ENCODE measurements at regions not wholly inside any gene's neighbourhood (a gene's known extent, or its start where the extent isn't known, plus 50 kb on each side); places are given as distances from the start of the nearest gene placed in this dataset.

DNA sequence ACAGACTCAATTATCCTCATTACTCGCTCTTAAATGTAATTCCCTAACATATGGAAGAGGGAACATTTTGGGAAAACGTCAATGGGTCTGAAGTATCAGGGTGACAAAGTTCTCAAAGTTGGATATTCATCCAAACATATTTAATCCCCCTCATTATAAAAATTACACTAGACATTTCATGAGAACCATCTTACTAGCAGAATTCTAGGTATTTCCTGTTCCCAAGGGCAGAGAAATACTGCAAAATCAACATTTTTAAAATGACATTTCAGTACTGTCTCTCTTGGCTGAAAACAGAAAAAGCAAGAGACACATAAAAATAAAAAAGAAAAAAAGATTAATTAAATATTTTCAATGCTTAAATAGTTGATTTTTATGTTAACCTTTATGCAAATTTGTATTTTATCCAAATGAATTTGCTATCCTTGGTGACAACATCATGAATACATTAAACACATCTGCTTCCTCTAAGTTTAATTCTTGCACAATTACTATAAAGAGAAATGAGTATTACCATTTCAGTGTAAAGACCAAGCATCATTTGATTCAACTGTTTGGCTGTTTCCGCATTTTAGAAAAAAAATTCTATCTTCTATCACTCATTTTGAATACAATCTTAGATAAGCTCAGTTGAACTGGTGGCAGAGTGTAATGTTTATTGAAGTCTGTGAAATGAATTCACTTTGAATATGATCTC is 114.8 kb upstream of the COL8A1 start:
- H3K27ac Mint-ChIP-seq = no peak overlapping the region

DNA sequence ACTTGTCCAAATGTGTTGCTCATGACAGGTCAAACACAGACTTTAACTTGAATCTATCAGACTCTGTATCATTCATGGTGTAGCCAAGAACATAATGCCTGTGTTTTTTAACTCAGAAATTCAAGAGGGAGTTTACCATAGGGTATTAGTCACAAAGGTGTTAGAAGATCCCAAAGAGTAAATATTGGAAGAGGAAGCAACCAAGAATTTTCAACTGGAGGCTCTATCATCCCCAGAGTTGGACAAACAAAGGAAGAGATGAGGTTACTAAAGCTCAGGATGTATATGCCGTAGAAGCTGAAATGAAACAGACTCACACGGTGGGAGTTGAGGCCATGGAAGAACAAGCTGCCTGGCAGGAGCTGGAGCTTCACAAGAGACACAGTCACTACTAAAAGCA is 116.2 kb upstream of the COL8A1 start:
- no peaks in the 10 kb centered on the region for H3K9me3 Mint-ChIP-seq
- no peak overlapping the region for H3K4me3 Mint-ChIP-seq
- ATAC-seq = no peak
- no peaks in the 10 kb centered on the region for H3K27me3 Mint-ChIP-seq
- no peaks in the 10 kb centered on the region for H3K36me3 Mint-ChIP-seq
- no peak overlapping the region for H3K27ac Mint-ChIP-seq
- no peaks in the 10 kb centered on the region for H3K4me1 Mint-ChIP-seq

More for the DNA sequence above, 114.8 kb upstream of the COL8A1 start:
- no peaks in the 10 kb centered on the region for H3K36me3 Mint-ChIP-seq
- H3K4me1 Mint-ChIP-seq = no peaks in the 10 kb centered on the region
- no peak overlapping the region for H3K4me3 Mint-ChIP-seq
- H3K27me3 Mint-ChIP-seq = no peaks in the 10 kb centered on the region
- ATAC-seq = no peak
- H3K9me3 Mint-ChIP-seq = no peaks in the 10 kb centered on the region

DNA sequence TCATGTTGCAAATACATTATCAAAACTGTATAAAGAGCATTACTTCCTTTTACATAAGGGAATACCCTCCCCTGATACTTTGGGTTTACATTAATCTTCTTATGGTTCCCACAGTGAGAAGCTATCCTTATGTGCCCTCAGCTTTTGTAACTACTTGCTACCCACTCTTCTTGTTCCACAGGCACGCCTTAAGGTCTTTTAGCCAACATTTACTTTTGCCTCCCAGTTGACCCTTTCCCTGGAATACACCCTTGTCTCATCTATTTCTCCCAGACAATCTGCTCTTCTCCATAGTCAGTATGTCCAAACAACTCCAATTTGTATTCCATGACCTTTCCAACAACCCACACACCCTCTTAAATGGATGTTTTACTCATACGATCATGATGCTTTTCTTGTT is 116.8 kb upstream of the COL8A1 start:
- H3K4me1 Mint-ChIP-seq = no peaks in the 10 kb centered on the region
- no peaks in the 10 kb centered on the region for H3K36me3 Mint-ChIP-seq
- ATAC-seq = no peak
- H3K27me3 Mint-ChIP-seq = no peaks in the 10 kb centered on the region
- H3K4me3 Mint-ChIP-seq = no peak overlapping the region
- no peak overlapping the region for H3K27ac Mint-ChIP-seq
- no peaks in the 10 kb centered on the region for H3K9me3 Mint-ChIP-seq

DNA sequence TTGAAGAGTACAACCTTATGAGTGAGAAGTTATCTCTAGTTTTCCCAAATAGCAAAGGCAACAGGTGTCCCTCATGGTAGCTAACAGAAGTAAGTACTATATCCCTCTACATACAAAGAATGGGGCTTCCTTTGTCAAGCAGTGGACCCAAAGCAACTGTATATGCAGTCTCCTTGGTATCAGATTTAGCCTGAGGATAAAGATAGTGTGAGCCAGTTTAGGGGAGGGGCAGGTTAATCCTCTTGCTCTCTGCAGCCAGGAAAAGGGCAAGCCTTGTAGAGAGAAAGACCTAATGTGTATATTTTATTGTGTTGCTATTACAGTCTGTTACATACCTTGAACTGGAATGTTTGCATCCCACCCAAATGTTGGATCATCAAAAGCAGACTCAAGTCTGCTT is 117.9 kb upstream of the COL8A1 start:
- ATAC-seq = no peak
- Mint-ChIP-seq H3K27me3 (no peaks in the 10 kb centered on the region), H3K9me3 (no peaks in the 10 kb centered on the region), H3K36me3 (no peaks in the 10 kb centered on the region), H3K27ac (no peak overlapping the region), H3K4me1 (no peaks in the 10 kb centered on the region), H3K4me3 (no peak overlapping the region)

DNA sequence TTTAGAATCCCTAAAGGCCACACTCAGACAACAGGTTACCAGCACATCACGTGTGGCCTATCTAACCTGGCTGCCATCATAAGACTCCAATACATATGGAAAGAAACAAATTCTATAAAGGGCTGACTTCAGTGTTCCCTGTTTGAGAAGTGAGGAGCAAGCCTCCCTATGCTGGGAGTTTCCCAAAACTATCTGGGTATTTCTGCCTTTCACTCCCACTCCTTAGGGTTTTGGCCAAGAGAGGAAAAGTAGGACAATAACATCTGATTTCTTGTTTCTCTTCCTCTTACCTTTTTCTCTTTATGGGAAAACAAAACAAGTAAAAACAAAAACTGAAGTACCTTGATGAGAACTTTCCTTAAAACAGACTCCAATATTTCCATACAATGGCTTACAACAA is 121.5 kb upstream of the COL8A1 start:
- Mint-ChIP-seq H3K9me3 (no peaks in the 10 kb centered on the region), H3K4me3 (no peak overlapping the region), H3K36me3 (no peaks in the 10 kb centered on the region), H3K27me3 (no peaks in the 10 kb centered on the region), H3K4me1 (no peaks in the 10 kb centered on the region), H3K27ac (no peak overlapping the region)
- no peak for ATAC-seq

DNA sequence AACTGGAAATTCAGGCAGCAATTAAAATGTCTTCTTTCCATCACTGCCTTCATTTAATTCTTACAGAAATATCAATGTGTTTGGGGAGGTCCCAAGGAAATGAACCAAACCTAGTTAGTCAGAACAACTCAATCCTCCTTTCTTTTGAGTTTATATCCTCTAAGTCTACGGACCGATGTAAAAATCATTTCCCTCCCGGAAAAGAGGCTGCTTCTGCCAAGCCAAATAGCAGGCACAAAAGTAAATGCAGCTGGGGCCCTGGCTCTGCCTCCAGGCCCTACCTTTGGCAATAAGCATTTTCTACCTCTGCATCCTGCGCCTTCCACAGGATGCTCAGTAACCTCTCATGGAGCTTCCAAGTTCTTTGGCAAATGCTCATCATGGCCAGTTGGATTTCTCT is 122.5 kb upstream of the COL8A1 start:
- no peaks in the 10 kb centered on the region for H3K36me3 Mint-ChIP-seq
- H3K4me3 Mint-ChIP-seq = no peak overlapping the region
- H3K27ac Mint-ChIP-seq = no peak overlapping the region
- H3K27me3 Mint-ChIP-seq = no peaks in the 10 kb centered on the region
- ATAC-seq = no peak
- H3K4me1 Mint-ChIP-seq = no peaks in the 10 kb centered on the region
- no peaks in the 10 kb centered on the region for H3K9me3 Mint-ChIP-seq

DNA sequence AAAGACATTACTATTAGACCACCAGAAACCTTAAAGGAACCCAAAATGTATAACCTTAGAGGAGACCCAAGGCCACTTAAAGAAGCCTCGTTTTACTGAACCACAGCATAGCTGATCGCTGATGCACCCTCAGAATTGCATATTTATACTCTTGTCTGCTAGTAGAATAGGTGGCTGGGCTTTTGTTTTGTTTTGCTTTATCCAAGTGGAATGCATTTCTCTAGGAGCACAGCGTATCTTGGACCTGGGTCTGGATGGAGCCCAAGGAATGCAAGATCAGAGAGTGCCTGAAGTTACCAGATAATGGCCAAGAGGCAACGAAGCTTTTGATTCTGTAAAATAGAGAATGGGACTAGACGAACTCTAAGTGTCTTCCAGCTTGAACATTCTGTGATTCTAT is 129.2 kb upstream of the COL8A1 start:
- no peak for ATAC-seq

DNA sequence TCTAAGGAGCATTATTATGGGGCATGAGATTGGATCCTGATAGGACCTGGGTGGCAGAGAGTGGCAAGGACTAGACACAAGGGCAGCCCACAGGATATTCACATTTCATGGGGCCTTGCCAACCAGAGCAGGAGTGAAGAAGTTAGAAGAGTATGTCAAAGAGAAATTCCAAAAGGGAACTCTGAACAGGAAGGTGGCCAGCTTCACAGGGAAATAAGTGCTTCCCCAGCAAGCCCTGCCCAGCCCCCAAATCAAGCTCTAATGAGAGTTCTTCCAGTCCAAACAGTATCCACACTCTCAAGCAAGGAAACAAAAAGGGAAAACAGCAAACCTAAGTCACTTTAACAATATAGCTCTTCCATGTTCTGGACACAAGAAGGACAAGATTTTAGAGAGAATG is 130.2 kb upstream of the COL8A1 start:
- H3K36me3 Mint-ChIP-seq = no peaks in the 10 kb centered on the region
- no peak overlapping the region for H3K4me3 Mint-ChIP-seq
- no peaks in the 10 kb centered on the region for H3K9me3 Mint-ChIP-seq
- peaks cover 6% of the 10 kb centered on the region for H3K4me1 Mint-ChIP-seq
- ATAC-seq = no peak
- no peak overlapping the region for H3K27ac Mint-ChIP-seq
- no peaks in the 10 kb centered on the region for H3K27me3 Mint-ChIP-seq

More for the DNA sequence above, 129.2 kb upstream of the COL8A1 start:
- Mint-ChIP-seq H3K4me3 (no peak overlapping the region), H3K27ac (no peak overlapping the region), H3K27me3 (no peaks in the 10 kb centered on the region), H3K9me3 (no peaks in the 10 kb centered on the region), H3K4me1 (peaks cover 6% of the 10 kb centered on the region), H3K36me3 (no peaks in the 10 kb centered on the region)

DNA sequence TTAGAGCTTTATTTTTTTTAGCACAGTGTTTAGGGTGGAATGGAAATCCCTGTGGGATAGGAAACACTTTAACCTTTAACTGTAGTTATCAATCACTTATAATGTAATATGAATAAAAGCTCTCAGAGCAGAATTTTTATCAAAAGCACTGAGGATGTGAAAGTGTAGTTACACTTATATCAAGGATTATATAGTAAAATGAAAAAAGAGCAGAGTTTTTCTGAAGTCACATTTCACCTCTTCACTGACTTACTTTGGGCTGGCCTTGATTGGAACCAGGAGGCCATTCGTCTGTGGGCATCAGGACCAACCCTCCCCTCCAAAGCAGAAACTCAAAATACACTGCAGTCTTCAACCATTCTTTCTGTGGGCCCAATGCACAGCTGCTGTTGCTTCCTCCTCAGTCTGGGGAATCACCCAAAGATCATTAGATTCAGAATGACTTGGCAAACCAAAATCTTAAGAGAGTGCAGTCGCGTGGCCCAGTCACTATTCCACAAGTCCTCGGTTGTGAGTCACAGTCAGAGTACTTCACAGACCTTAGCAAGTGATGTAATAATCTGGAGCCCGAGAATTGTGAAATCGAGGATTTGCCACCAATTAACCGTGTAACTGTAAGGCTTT is 132.6 kb upstream of the COL8A1 start:
- H3K4me3 Mint-ChIP-seq = no peak overlapping the region
- ATAC-seq = peak; percentile 86
- no peaks in the 10 kb centered on the region for H3K9me3 Mint-ChIP-seq
- H3K27ac Mint-ChIP-seq = no peak overlapping the region
- H3K27me3 Mint-ChIP-seq = no peaks in the 10 kb centered on the region
- no peaks in the 10 kb centered on the region for H3K36me3 Mint-ChIP-seq
- H3K4me1 Mint-ChIP-seq = peaks cover 6% of the 10 kb centered on the region

DNA sequence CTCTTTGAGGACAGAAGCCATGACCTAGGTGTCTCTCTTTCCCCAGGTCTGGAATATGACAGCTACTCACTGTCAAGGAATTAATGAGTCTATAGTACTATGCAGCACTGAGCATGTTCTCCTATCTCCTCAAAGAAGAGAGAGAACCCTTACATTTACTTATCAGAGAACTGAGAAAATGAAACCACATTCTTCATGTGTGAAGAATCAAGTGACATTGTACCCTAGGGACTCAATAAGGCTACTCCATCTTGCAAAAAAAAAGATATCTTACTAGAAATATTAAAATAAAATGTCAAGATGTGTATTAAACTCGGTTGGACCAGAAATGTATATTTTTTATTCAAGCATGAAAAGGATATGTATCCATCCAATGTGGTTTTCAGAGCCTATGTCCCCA is 133.2 kb upstream of the COL8A1 start:
- H3K27ac Mint-ChIP-seq = no peak overlapping the region
- H3K4me1 Mint-ChIP-seq = peaks cover 6% of the 10 kb centered on the region
- no peaks in the 10 kb centered on the region for H3K9me3 Mint-ChIP-seq
- no peaks in the 10 kb centered on the region for H3K36me3 Mint-ChIP-seq
- ATAC-seq = no peak
- no peak overlapping the region for H3K4me3 Mint-ChIP-seq
- no peaks in the 10 kb centered on the region for H3K27me3 Mint-ChIP-seq

DNA sequence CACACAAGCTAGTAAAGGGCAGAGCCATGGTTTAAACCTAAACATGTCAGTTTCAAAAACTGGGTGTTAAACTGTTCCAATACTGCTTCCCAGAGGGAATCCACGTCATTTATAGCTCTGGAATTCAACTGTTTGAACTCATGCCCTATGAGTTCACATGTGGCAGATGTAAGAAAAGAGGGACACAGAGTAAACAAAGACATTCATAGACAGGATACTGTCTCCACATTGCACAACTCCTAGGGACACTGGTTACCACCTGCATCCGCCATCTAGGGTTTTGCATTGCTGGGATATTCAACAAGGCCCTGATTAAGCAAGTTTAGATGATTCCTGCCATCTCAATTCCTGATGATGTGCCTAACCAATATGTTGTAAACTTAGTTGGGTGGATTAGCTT is 134.1 kb upstream of the COL8A1 start:
- Mint-ChIP-seq H3K4me1 (peaks cover 6% of the 10 kb centered on the region), H3K9me3 (no peaks in the 10 kb centered on the region), H3K36me3 (no peaks in the 10 kb centered on the region), H3K27ac (no peak overlapping the region), H3K4me3 (no peak overlapping the region), H3K27me3 (no peaks in the 10 kb centered on the region)
- no peak for ATAC-seq

DNA sequence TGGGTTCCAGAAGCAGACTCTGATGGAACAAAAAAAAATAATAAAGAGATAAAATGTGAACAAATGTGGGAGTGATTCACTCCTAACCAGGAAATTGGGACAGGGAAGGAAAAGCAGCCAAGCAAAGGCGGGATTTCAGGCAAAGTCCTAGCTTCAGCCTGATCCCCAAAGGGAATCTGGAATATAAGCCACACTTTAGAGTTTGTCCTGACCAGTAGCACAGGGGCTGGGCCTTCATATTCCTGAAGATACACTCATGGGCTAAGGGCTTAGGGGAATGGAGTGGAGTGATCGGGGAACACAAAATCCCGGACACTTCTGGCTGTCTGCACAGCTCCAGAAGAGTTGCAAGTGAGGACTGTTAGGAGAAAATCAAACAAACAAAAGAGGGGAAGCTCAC is 135.0 kb upstream of the COL8A1 start:
- no peaks in the 10 kb centered on the region for H3K27me3 Mint-ChIP-seq
- H3K4me3 Mint-ChIP-seq = no peak overlapping the region
- ATAC-seq = no peak
- H3K27ac Mint-ChIP-seq = no peak overlapping the region
- H3K4me1 Mint-ChIP-seq = peaks cover 6% of the 10 kb centered on the region
- no peaks in the 10 kb centered on the region for H3K9me3 Mint-ChIP-seq
- no peaks in the 10 kb centered on the region for H3K36me3 Mint-ChIP-seq

DNA sequence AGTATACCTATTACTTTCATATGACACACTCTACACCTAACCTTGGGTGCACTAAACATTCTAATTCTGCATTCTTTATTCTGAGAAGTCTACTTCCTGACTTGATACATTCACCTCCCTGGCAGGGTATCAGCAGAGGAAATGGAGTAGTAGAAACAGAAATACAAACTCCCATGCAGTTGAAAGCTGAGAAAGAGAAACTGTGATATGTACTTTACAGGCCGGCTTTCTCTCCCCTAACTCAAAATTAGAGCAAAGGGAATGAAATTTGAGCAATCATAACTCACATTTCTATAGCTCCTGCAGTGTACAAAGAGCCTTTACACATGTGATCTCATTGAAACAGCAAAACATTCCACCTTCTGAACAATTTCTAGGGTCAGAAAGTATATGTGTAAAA is 135.5 kb upstream of the COL8A1 start:
- Mint-ChIP-seq H3K27me3 (no peaks in the 10 kb centered on the region), H3K4me1 (peaks cover 6% of the 10 kb centered on the region)

DNA sequence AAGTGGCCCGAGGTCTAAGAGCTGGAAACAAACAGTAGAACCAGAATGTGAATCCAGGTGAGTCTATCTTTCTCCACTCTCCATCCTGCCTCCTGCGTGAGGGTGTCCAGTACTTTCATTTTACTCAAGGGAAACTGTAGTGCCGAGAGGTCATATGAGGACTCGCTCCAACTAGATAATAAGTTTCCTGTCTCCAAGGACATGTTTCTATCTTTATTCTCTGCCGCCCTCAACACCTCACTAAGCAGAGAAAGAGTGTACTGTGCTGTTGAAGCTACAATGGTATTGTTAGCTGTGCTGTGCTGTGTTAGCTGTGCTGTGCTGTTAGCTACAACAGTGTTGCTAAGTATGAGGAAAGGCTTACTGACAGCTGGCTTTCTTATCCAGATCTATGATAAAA is 137.9 kb upstream of the COL8A1 start:
- Mint-ChIP-seq H3K27ac (no peak overlapping the region), H3K27me3 (no peaks in the 10 kb centered on the region), H3K4me3 (no peak overlapping the region), H3K36me3 (no peaks in the 10 kb centered on the region), H3K4me1 (no peaks in the 10 kb centered on the region), H3K9me3 (no peaks in the 10 kb centered on the region)
- ATAC-seq = no peak

More for the DNA sequence above, 135.5 kb upstream of the COL8A1 start:
- no peak for ATAC-seq
- Mint-ChIP-seq H3K27ac (no peak overlapping the region), H3K4me3 (no peak overlapping the region), H3K36me3 (no peaks in the 10 kb centered on the region), H3K9me3 (no peaks in the 10 kb centered on the region)

DNA sequence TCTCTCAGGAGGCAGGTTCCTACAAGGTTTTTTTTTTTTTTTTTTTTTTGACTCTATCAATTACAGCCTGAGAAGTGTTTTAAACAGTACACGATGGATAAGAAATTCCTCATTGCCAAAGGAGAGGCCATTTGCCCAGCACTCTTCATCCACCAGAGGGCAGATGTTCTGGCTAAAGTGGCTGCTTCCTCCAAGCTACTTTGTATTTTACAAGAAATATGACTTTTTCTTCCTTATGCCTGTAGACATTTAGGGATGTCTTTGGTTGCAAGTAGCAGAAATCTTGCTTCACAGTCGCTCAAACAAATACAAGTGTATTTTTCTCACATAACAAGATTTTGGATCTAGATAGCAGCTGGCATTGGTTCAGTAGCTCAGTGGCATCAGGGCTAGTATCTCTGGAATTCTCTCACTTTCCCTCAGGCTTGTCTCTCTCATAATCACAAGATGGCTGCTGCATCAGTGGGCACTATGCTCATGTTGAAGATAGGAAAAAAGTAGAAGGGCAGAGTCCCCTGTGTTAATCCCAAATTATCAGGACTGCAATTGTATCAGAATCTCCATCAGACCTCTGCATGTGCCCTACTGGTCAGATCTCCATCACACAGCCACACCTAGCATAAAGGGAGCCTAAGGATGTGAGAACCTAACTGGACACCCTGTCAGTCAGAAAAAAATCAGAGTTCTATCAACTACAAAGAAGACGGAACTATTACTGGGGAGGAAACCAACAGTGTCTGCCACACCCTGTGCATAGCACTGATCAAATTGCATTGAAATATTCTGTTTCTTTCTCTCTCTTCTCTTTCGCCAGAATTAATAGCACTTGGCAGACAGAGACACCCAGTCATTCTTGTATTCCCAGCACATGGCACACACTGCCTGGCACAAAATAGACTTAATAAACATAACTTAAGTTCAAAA is 138.9 kb upstream of the COL8A1 start:
- H3K4me1 Mint-ChIP-seq = no peaks in the 10 kb centered on the region
- H3K36me3 Mint-ChIP-seq = no peaks in the 10 kb centered on the region
- no peak overlapping the region for H3K4me3 Mint-ChIP-seq
- no peak for ATAC-seq
- no peaks in the 10 kb centered on the region for H3K27me3 Mint-ChIP-seq
- H3K27ac Mint-ChIP-seq = no peak overlapping the region
- no peaks in the 10 kb centered on the region for H3K9me3 Mint-ChIP-seq

All from stimulated activated memory B cell treated with anti-CD40 and anti-IgM and Interleukin-4, amounts not matched to agents 10 μg/mL and 1 μg/mL and 100 μg/mL, for 72 hours (primary cell).